A673 (cell line): ENCODE measurements at regions not wholly inside any gene's neighbourhood (a gene's known extent, or its start where the extent isn't known, plus 50 kb on each side); places are given as distances from the start of the nearest gene placed in this dataset.

Source experiments
- BruUV-seq: library from RNA; stranded (reverse); fragments of 400-500 nt; replicated peaks from 2 replicates; lab custom pipeline; 2021; lab: Mats Ljungman, UMichigan
- CTCF ChIA-PET: fragments of 300-600 bp; sonication (Branson Sonifier 250); formaldehyde crosslinking; loops from one replicate; lab custom pipeline; 2022; ENCODE audit warnings: antibody characterized with exemption; lab: Charles Lee
- POLR2A ChIA-PET: fragments of 300-600 bp; sonication (Branson Sonifier 250); formaldehyde crosslinking; loops from one replicate; lab custom pipeline; 2022; ENCODE audit warnings: antibody characterized with exemption; ENCODE audit not compliant: low non-redundant PET; lab: Charles Lee
- DNase-seq: peaks from one replicate; pipeline ENCODE4 v3.0.0-alpha.2; 2015; ENCODE audit warnings: low spot score
- H3K27ac ChIP-seq: fragments of 200-600 bp; sonication (generic); 2 replicates; pipeline ENCODE4 v1.5.1; 2016; ENCODE audit warnings: mixed run types, low read depth, mild to moderate bottlenecking, mixed read lengths, antibody characterized with exemption, low read length; ENCODE audit not compliant: poor library complexity, severe bottlenecking
- H3K27me3 ChIP-seq: fragments of 200-600 bp; sonication (generic); replicated peaks from 2 replicates; pipeline ENCODE4 v1.6.1; 2017; ENCODE audit warnings: mixed run types, low read depth, mild to moderate bottlenecking, mixed read lengths, antibody characterized with exemption, low read length; ENCODE audit not compliant: insufficient read depth, poor library complexity
- H3K36me3 ChIP-seq: fragments of 200-600 bp; sonication (generic); 2 replicates; pipeline ENCODE4 v1.6.1; 2016; ENCODE audit warnings: mixed run types, mild to moderate bottlenecking, mixed read lengths, antibody characterized with exemption, low read length; ENCODE audit not compliant: insufficient read depth, poor library complexity, severe bottlenecking
- H3K4me1 ChIP-seq: fragments of 200-600 bp; sonication (generic); 2 replicates; pipeline ENCODE4 v1.6.1; 2017; ENCODE audit warnings: mixed run types, mild to moderate bottlenecking, mixed read lengths, antibody characterized with exemption, low read length; ENCODE audit not compliant: insufficient read depth, poor library complexity, severe bottlenecking
- H3K4me3 ChIP-seq: fragments of 200-600 bp; sonication (generic); 2 replicates; pipeline ENCODE4 v1.5.1; 2016; ENCODE audit warnings: low read depth, mixed run types, mild to moderate bottlenecking, mixed read lengths, low read length; ENCODE audit not compliant: poor library complexity, severe bottlenecking
- H3K9me3 ChIP-seq: fragments of 200-600 bp; sonication (generic); 2 replicates; pipeline ENCODE4 v1.6.1; 2016; ENCODE audit warnings: mixed run types, low read depth, mild to moderate bottlenecking, mixed read lengths, antibody characterized with exemption, low read length; ENCODE audit not compliant: poor library complexity, severe bottlenecking
- CTCF ChIP-seq: fragments of 300-800, 200-600 bp; sonication (generic); conservative IDR thresholded peaks from 2 replicates; pipeline ENCODE4 v1.5.1; 2017; ENCODE audit warnings: low read depth, mild to moderate bottlenecking, antibody characterized with exemption, low read length, moderate library complexity, mixed read lengths
- EZH2 ChIP-seq: fragments of 200-600 bp; sonication (generic); IDR thresholded peaks from 2 replicates; pipeline ENCODE4 v1.6.1; 2017; ENCODE audit warnings: borderline replicate concordance, low read depth, mild to moderate bottlenecking, mixed read lengths, antibody characterized with exemption, low read length; ENCODE audit not compliant: poor library complexity, severe bottlenecking
- intact Hi-C: fragments of 100-400 bp; cut with micrococcal nuclease; formaldehyde crosslinking; loops from one replicate; pipeline ENCODE4 v1.10.0; 2022; ENCODE audit not compliant: unreplicated experiment

GRCh38 chr3:185988816-185989175, 51.0 kb upstream of the TRA2B start:
- BruUV-seq: no TSS peak
- intact Hi-C loops: no loop called here
- CTCF ChIA-PET: interaction anchor here (1.0 kb wide), 1 partner anchor 46 kb away, joined by 3 read pairs; no protein-coding TSS in a partner anchor
- POLR2A ChIA-PET: no interaction called here
- Histone ChIP-seq H3K9me3 (no peaks in the 10 kb centered on the region), H3K36me3 (no peaks in the 10 kb centered on the region), H3K4me3 (no peak overlapping the region), H3K27me3 (no peaks in the 10 kb centered on the region), H3K4me1 (peaks cover 22% of the 10 kb centered on the region), H3K27ac (no peak overlapping the region)
- DNase-seq: peak; percentile 27
- TF ChIP-seq EZH2: no peak
- no peak for TF ChIP-seq CTCF

- peak; percentile 43 for DNase-seq
- ChIA-PET POLR2A (no interaction called here), CTCF (interaction anchor here (1.0 kb wide), 1 partner anchor 289 kb away, joined by 4 read pairs; no protein-coding TSS in a partner anchor)
- no TSS peak for BruUV-seq
- TF ChIP-seq EZH2: no peak
- TF ChIP-seq CTCF: peak; percentile 28; the same call in 1 of the 2 replicates
- intact Hi-C loops: no loop called here
- peaks cover 25% of the 10 kb centered on the region for H3K4me1 ChIP-seq
- no peaks in the 10 kb centered on the region for H3K9me3 ChIP-seq
- no peak overlapping the region for H3K27ac ChIP-seq
- no peaks in the 10 kb centered on the region for H3K36me3 ChIP-seq
- no peak overlapping the region for H3K4me3 ChIP-seq
- H3K27me3 ChIP-seq: no peaks in the 10 kb centered on the region
These were observed 50.4 kb upstream of the TRA2B start for GRCh38 chr3:185988080-185988815.
